H9 (cell line): ENCODE measurements at regions not wholly inside any gene's neighbourhood (a gene's known extent, or its start where the extent isn't known, plus 50 kb on each side); places are given as distances from the start of the nearest gene placed in this dataset.

Source experiments
- DNase-seq: peaks from one replicate; pipeline ENCODE4 v3.0.0-alpha.2; 2017
- H2AFZ ChIP-seq: one replicate; pipeline ENCODE4 v1.6.1; 2013; ENCODE audit warnings: mild to moderate bottlenecking, low read length, control low read depth, moderate library complexity
- H2AK5ac ChIP-seq: 2 replicates; pipeline ENCODE4 v1.6.1; 2013; ENCODE audit warnings: low read length, control low read depth, mixed read lengths; ENCODE audit not compliant: insufficient read length
- H2BK120ac ChIP-seq: one replicate; pipeline ENCODE4 v1.6.1; 2013; ENCODE audit warnings: low read depth, mild to moderate bottlenecking, low read length, control low read depth, inconsistent platforms; ENCODE audit not compliant: poor library complexity, severe bottlenecking
- H2BK12ac ChIP-seq: 2 replicates; pipeline ENCODE4 v1.6.1; 2013; ENCODE audit warnings: low read length, control low read depth, mixed read lengths, low read depth; ENCODE audit not compliant: insufficient read length
- H2BK15ac ChIP-seq: 2 replicates; pipeline ENCODE4 v1.6.1; 2013; ENCODE audit warnings: low read depth, low read length, control low read depth
- H2BK20ac ChIP-seq: one replicate; pipeline ENCODE4 v1.6.1; 2013; ENCODE audit warnings: low read depth, mild to moderate bottlenecking, low read length, control low read depth, inconsistent platforms; ENCODE audit not compliant: poor library complexity, severe bottlenecking
- H2BK5ac ChIP-seq: 2 replicates; pipeline ENCODE4 v1.6.1; 2013; ENCODE audit warnings: low read length, control low read depth, mixed read lengths; ENCODE audit not compliant: insufficient read length
- H3K14ac ChIP-seq: 2 replicates; pipeline ENCODE4 v1.6.1; 2013; ENCODE audit warnings: low read length, control low read depth; ENCODE audit not compliant: insufficient read depth
- H3K18ac ChIP-seq: 2 replicates; pipeline ENCODE4 v1.6.1; 2013; ENCODE audit warnings: low read depth, mild to moderate bottlenecking, mixed read lengths, low read length, control low read depth; ENCODE audit not compliant: insufficient read length
- H3K23ac ChIP-seq: 2 replicates; pipeline ENCODE4 v1.6.1; 2013; ENCODE audit warnings: low read length, control low read depth, mixed read lengths, low read depth; ENCODE audit not compliant: insufficient read length
- H3K23me2 ChIP-seq: 2 replicates; pipeline ENCODE4 v1.6.1; 2013; ENCODE audit warnings: low read depth, mild to moderate bottlenecking, mixed read lengths, low read length, control low read depth; ENCODE audit not compliant: insufficient read length, poor library complexity, severe bottlenecking
- H3K27ac ChIP-seq: 2 replicates; pipeline ENCODE4 v1.5.1; 2013; ENCODE audit warnings: low read length, control low read depth, mixed read lengths, low read depth; ENCODE audit not compliant: insufficient read length
- H3K27me3 ChIP-seq: 2 replicates; pipeline ENCODE4 v1.6.1; 2013; ENCODE audit warnings: low read length, control low read depth, inconsistent platforms; ENCODE audit not compliant: insufficient read depth
- H3K4ac ChIP-seq: 2 replicates; pipeline ENCODE4 v1.6.1; 2013; ENCODE audit warnings: low read depth, mild to moderate bottlenecking, control low read depth, inconsistent platforms, low read length, moderate library complexity
- H3K4me1 ChIP-seq: 2 replicates; pipeline ENCODE4 v1.6.1; 2013; ENCODE audit warnings: low read length, control low read depth, inconsistent platforms; ENCODE audit not compliant: insufficient read depth
- H3K4me2 ChIP-seq: 2 replicates; pipeline ENCODE4 v1.6.1; 2013; ENCODE audit warnings: low read length, control low read depth, mixed read lengths; ENCODE audit not compliant: insufficient read length, insufficient read depth
- H3K56ac ChIP-seq: 2 replicates; pipeline ENCODE4 v1.6.1; 2013; ENCODE audit warnings: low read depth, mild to moderate bottlenecking, mixed read lengths, low read length, control low read depth; ENCODE audit not compliant: insufficient read length
- H3K79me1 ChIP-seq: 2 replicates; pipeline ENCODE4 v1.6.1; 2013; ENCODE audit warnings: low read depth, mild to moderate bottlenecking, moderate library complexity, low read length, control low read depth, inconsistent platforms; ENCODE audit not compliant: insufficient read depth, poor library complexity, severe bottlenecking
- H3K79me2 ChIP-seq: 2 replicates; pipeline ENCODE4 v1.6.1; 2013; ENCODE audit warnings: low read length, control low read depth, inconsistent platforms; ENCODE audit not compliant: insufficient read depth
- H3K9ac ChIP-seq: 2 replicates; pipeline ENCODE4 v1.6.1; 2013; ENCODE audit warnings: low read length, control low read depth, mixed read lengths; ENCODE audit not compliant: insufficient read length; ENCODE audit errors: extremely low read depth
- H3K9me3 ChIP-seq: one replicate; pipeline ENCODE4 v1.6.1; 2013; ENCODE audit warnings: low read depth, low read length, inconsistent platforms; ENCODE audit not compliant: control insufficient read depth
- H3T11ph ChIP-seq: one replicate; pipeline ENCODE4 v1.6.1; 2013; ENCODE audit warnings: mild to moderate bottlenecking, low read length, control low read depth, inconsistent platforms
- H4K20me1 ChIP-seq: one replicate; pipeline ENCODE4 v1.6.1; 2013; ENCODE audit not compliant: control insufficient read depth, insufficient read length, insufficient read depth
- H4K5ac ChIP-seq: 2 replicates; pipeline ENCODE4 v1.6.1; 2013; ENCODE audit warnings: low read depth, mild to moderate bottlenecking, mixed read lengths, low read length, control low read depth; ENCODE audit not compliant: insufficient read length
- H4K8ac ChIP-seq: replicated peaks from 2 replicates; pipeline ENCODE4 v1.6.1; 2013; ENCODE audit warnings: low read length, control low read depth, mixed read lengths, low read depth; ENCODE audit not compliant: insufficient read length
- H4K91ac ChIP-seq: 2 replicates; pipeline ENCODE4 v1.6.1; 2013; ENCODE audit warnings: low read depth, mild to moderate bottlenecking, moderate library complexity, mixed read lengths, low read length, control low read depth; ENCODE audit not compliant: insufficient read length
- H3K27ac Mint-ChIP-seq, 3 experiments: 2 replicates in 2 of 3; 3 replicates in 1 of 3; pipeline ENCODE4 v1.8.0; 2020 to 2021; ENCODE audit warnings: mixed read lengths in 3 of 3, mild to moderate bottlenecking in 1 of 3, moderate library complexity in 1 of 3
- H3K27me3 Mint-ChIP-seq: 2 replicates; pipeline ENCODE4 v1.8.0; 2021; ENCODE audit warnings: low read depth, mild to moderate bottlenecking, moderate library complexity, mixed read lengths
- H3K36me3 Mint-ChIP-seq, 3 experiments: 2 replicates in 2 of 3; 3 replicates in 1 of 3; pipeline ENCODE4 v1.8.0; 2020 to 2021; ENCODE audit warnings: low read depth in 3 of 3, mixed read lengths in 3 of 3; ENCODE audit not compliant: insufficient read depth in 1 of 3
- H3K4me1 Mint-ChIP-seq, 2 experiments: 2 replicates each; pipeline ENCODE4 v1.8.0; 2020; ENCODE audit warnings: mixed read lengths in 2 of 2
- H3K4me3 Mint-ChIP-seq, 2 experiments: 2 replicates in 1 of 2; 3 replicates in 1 of 2; pipeline ENCODE4 v1.8.0; 2020 to 2021; ENCODE audit warnings: mild to moderate bottlenecking in 2 of 2, mixed read lengths in 2 of 2, moderate library complexity in 1 of 2
- H3K9me3 Mint-ChIP-seq, 2 experiments: 2 replicates in 1 of 2; 3 replicates in 1 of 2; pipeline ENCODE4 v1.8.0; 2020; ENCODE audit warnings: mild to moderate bottlenecking in 2 of 2, mixed read lengths in 2 of 2, moderate library complexity in 1 of 2
- CTCF ChIP-seq: fragments of 200-600 bp; sonication (generic); conservative IDR thresholded peaks from 3 replicates; pipeline ENCODE4 v1.8.0; 2021; ENCODE audit warnings: antibody characterized with exemption, mild to moderate bottlenecking
- WGBS: extraction: QIAGEN DNeasy Blood & Tissue Kit; methylation state at CpG from one replicate; pipeline ENCODE4 v1.1.7; 2013; ENCODE audit warnings: missing lambda C conversion rate, low lambda C conversion rate, mixed read lengths; ENCODE audit not compliant: insufficient read length; ENCODE audit errors: extremely low coverage; 5-methylcytosine and 5-hydroxymethylcytosine counted together

GRCh38 chr10:121137533-121137932 is 286.4 kb downstream of the WDR11 start:
- Histone ChIP-seq H4K8ac (no peak overlapping the region), H4K5ac (no peak overlapping the region), H2BK120ac (no peak overlapping the region), H3K56ac (no peak overlapping the region), H2AK5ac (no peak overlapping the region), H2BK15ac (no peak overlapping the region), H3K27me3 (no peaks in the 10 kb centered on the region), H3K18ac (no peak overlapping the region), H2BK20ac (no peak overlapping the region), H3K23me2 (no peaks in the 10 kb centered on the region), H3K9me3 (no peaks in the 10 kb centered on the region), H4K20me1 (peaks cover 4% of the 10 kb centered on the region), H3K79me1 (no peaks in the 10 kb centered on the region), H3T11ph (no peak overlapping the region), H4K91ac (no peak overlapping the region), H2BK12ac (no peak overlapping the region), H3K14ac (no peak overlapping the region), H3K4me2 (no peak overlapping the region), H3K4me1 (no peaks in the 10 kb centered on the region), H2AFZ (no peak overlapping the region), H3K27ac (no peak overlapping the region), H3K9ac (no peak overlapping the region), H3K4ac (no peak overlapping the region), H3K79me2 (no peaks in the 10 kb centered on the region), H3K23ac (no peak overlapping the region), H2BK5ac (no peak overlapping the region)
- no CpG with 5 or more reads among the region's 1 CpG for WGBS
- H3K4me3 Mint-ChIP-seq, result no peak overlapping the region
- H3K36me3 Mint-ChIP-seq, result no peaks in the 10 kb centered on the region; a peak in 1 of 7 replicates
- H3K9me3 Mint-ChIP-seq, result peaks cover 0 to 8% of the 10 kb centered on the region in 2 experiments; a peak in 4 of 5 replicates
- DNase-seq, result no peak
- peaks cover 4% of the 10 kb centered on the region for H3K27me3 Mint-ChIP-seq
- peak overlapping the region in 1 of 3 experiments; percentile 17; a peak in 1 of 7 replicates for H3K27ac Mint-ChIP-seq
- peaks cover 17 to 26% of the 10 kb centered on the region in 2 experiments for H3K4me1 Mint-ChIP-seq
- TF ChIP-seq CTCF, result no peak
